ENCODE measurements at regions not wholly inside any gene's neighbourhood (a gene's known extent, or its start where the extent isn't known, plus 50 kb on each side); places are given as distances from the start of the nearest gene placed in this dataset.

DNA sequence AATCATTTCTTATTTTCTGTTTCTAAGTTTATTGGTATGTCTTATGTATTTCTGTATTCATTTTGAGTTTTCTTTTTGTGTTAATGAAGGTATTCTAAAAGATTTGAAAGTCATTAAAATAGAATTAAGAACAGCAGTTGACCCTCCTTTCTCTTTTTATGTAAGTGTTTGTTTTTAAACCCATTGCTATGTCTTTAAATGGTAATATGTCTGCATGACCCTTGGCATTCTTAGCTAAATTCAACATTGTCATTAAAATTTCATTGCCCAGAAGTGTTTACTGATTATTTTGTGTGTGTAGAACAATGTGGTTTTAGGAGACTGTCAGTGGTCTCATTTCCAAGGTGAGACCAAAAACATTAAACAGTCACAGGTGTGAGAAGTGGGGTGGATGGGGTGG is 197.8 kb downstream of the PCDH7 start:
- TF ChIP-seq, protein P1, sequence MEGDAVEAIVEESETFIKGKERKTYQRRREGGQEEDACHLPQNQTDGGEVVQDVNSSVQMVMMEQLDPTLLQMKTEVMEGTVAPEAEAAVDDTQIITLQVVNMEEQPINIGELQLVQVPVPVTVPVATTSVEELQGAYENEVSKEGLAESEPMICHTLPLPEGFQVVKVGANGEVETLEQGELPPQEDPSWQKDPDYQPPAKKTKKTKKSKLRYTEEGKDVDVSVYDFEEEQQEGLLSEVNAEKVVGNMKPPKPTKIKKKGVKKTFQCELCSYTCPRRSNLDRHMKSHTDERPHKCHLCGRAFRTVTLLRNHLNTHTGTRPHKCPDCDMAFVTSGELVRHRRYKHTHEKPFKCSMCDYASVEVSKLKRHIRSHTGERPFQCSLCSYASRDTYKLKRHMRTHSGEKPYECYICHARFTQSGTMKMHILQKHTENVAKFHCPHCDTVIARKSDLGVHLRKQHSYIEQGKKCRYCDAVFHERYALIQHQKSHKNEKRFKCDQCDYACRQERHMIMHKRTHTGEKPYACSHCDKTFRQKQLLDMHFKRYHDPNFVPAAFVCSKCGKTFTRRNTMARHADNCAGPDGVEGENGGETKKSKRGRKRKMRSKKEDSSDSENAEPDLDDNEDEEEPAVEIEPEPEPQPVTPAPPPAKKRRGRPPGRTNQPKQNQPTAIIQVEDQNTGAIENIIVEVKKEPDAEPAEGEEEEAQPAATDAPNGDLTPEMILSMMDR (IDR thresholded peaks at IDR 0.05; ENCODE audit: low read depth, low read length), result no peak
- no peak for DNase-seq (ENCODE audit: extremely low read depth, low read depth)

DNA sequence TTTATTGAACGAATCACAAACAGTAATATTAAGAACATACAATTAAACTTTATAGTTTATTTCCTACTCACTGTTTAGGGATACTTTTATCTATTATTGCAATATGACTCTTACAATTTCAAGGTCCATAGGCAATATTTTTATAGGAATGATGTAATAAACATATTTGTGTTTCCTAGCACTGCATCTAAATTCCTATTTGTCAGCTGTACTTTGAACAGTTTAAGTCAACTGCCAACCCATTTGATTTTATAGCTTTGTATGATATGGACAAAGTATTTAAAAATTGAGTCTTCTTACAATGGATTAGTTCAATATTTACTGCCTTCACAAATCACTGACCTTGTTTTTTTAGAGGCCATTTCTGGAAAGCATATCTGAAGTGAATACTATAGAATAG is 199.3 kb downstream of the PCDH7 start:
- no peak for DNase-seq (ENCODE audit: extremely low read depth, low read depth)
- TF ChIP-seq, protein P1 (IDR thresholded peaks at IDR 0.05; ENCODE audit: low read depth, low read length), result no peak

DNA sequence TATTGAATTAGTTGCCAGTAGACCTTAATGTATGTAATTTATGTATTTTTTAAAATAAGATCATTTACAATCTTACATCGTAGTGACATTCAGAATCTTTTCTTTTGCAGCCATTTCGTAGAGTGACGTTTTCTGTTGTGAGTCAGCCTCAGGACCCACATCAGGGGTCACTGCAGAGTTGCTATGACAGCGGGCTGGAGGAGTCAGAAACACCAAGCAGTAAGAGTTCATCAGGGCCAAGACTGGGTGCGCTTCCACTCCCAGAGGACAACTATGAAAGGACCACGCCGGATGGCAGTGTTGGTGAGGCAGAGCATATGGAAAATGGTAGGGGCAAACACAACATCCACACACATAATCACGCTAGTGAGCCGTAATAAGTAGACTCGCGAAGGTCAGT is 199.9 kb downstream of the PCDH7 start:
- DNase-seq (ENCODE audit: extremely low read depth, low read depth), result no peak
- TF ChIP-seq, protein P1 (IDR thresholded peaks at IDR 0.05; ENCODE audit: low read depth, low read length), result no peak

DNA sequence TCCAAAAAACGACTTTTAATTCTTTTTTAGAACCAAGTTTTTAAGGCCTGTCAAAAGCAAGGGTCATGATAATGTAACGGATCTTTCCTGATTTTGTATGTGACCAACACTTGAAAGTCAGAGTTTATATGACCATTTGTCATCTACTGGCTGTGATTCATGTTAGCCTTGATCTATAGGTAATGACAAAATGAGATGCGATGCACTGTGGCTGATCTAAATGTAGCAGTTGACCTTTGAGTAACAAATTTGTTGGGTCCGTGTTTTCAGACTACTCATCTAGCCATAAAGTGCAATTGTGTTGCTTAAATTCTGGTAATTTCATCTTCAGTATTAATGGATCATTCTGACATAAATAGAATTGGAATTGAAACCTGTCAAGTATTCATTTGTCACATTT is 202.5 kb downstream of the PCDH7 start:
- DNase-seq (ENCODE audit: extremely low read depth, low read depth), result no peak
- TF ChIP-seq, protein P1 (IDR thresholded peaks at IDR 0.05; ENCODE audit: low read depth, low read length), result no peak

DNA sequence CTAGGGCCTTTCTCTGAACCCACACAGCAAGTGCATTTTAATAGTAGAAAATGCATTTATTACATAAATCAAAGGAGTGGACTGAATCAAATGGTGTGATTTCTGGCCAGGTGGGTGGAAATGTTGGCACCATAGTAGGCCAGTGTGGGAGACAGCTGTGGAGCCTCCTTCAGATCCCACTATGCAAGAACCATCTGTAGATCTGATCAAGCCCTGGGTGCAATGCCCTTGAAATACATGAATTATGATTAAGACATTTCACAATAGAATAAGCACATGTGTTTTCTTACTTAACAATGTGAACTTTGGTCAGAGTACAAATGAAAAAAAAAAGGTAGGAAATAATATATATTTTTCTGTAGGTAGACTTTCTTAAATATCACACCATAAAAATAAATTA is 204.3 kb downstream of the PCDH7 start:
- no peak for DNase-seq (ENCODE audit: extremely low read depth, low read depth)
- TF ChIP-seq, protein P1 (IDR thresholded peaks at IDR 0.05; ENCODE audit: low read depth, low read length), result no peak

DNA sequence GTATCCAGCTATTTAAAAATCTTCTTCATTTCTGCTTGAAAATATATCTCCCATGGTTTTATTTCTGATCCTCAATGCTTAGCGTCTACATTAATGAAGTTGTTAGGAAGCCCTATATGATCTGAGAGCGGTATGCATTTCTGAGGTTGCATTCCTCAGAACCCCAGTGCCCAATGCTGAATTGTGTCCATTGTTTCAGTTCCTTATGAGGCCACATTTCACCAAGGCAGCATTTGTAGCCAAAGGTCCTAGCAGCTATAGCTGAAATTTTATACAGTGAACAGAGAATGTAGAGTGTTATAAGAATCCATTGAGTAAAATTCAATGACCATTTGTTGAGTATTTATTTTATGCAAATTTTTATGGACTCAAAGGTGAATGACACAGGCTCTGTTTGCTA is 209.5 kb downstream of the PCDH7 start:
- TF ChIP-seq, protein P1 (IDR thresholded peaks at IDR 0.05; ENCODE audit: low read depth, low read length), result no peak
- no peak for DNase-seq (ENCODE audit: extremely low read depth, low read depth)

DNA sequence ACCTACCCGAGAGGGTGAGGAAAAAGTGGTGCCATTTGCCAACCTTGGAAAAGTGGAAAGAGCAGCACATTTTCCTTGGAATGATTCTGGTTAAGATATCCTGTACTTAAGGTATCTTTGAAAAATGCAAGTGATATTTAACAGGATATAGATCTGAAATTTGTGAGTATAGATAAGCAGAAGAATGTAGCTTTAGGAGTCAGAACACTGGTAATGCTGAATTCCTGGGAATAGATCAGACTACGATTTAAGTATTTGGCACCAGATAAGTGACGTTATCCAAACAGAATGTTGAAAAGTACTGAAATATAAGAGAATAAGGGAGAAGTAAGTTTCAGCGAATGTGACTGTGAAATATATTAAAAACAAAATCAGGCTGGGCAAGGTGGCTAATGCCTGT is 210.1 kb downstream of the PCDH7 start:
- TF ChIP-seq, protein P1 (IDR thresholded peaks at IDR 0.05; ENCODE audit: low read depth, low read length), result no peak
- no peak for DNase-seq (ENCODE audit: extremely low read depth, low read depth)
